Sigmoid colon (tissue), 6 donors: ENCODE measurements at regions not wholly inside any gene's neighbourhood (a gene's known extent, or its start where the extent isn't known, plus 50 kb on each side); places are given as distances from the start of the nearest gene placed in this dataset.

Experiments
- DNase-seq: peaks from one replicate; pipeline ENCODE4 v3.0.0-alpha.2; 2019
- H3K27ac ChIP-seq, 4 donors: fragments of 200-600 bp; sonication (generic); one replicate each; pipeline ENCODE4 v1.5.1; 2016 to 2019; ENCODE audit warnings: mild to moderate bottlenecking in 1 of 4
- H3K27me3 ChIP-seq, 3 donors: fragments of 200-600 bp; sonication (generic); one replicate each; pipeline ENCODE4 v1.5.1; 2019; ENCODE audit warnings: mild to moderate bottlenecking in 1 of 3
- H3K36me3 ChIP-seq, 4 donors: fragments of 200-600 bp; sonication (generic); one replicate each; pipeline ENCODE4 v1.5.1; 2016 to 2019
- H3K4me1 ChIP-seq, 4 donors: fragments of 200-600 bp; sonication (generic); one replicate each; pipeline ENCODE4 v1.5.1; 2017 to 2019
- H3K4me3 ChIP-seq, 4 donors: fragments of 200-600 bp; sonication (generic); one replicate each; pipeline ENCODE4 v1.5.1; 2017 to 2019; ENCODE audit warnings: mild to moderate bottlenecking in 2 of 4, moderate library complexity in 1 of 4
- H3K9me3 ChIP-seq, 4 donors: fragments of 200-600 bp in 3 of 4; sonication (generic) in 3 of 4; one replicate each; pipeline versions ENCODE4 v1.5.1 to v1.6.1; 2013 to 2019
- CTCF ChIP-seq, 4 experiments: fragments of 450-650 bp in 3 of 4; fragments of 200-600 bp in 1 of 4; IDR thresholded peaks; one replicate each; pipeline ENCODE4 v1.5.1; 2016 to 2019; ENCODE audit warnings: antibody characterized with exemption in 4 of 4, mild to moderate bottlenecking in 3 of 4, moderate library complexity in 2 of 4
- EP300 ChIP-seq, 4 donors: sonication (generic); formaldehyde crosslinking; IDR thresholded peaks; one replicate each; pipeline ENCODE4 v1.6.1; 2017; ENCODE audit warnings: antibody characterized with exemption in 4 of 4
- POLR2A ChIP-seq, 2 donors: fragments of 450-650 bp; IDR thresholded peaks; one replicate each; pipeline ENCODE4 v1.6.1; 2016; ENCODE audit warnings: antibody characterized with exemption in 2 of 2, mild to moderate bottlenecking in 2 of 2, moderate library complexity in 2 of 2
- POLR2AphosphoS5 ChIP-seq, 4 donors: sonication (generic); formaldehyde crosslinking; IDR thresholded peaks; one replicate each; pipeline ENCODE4 v1.6.1; 2017; ENCODE audit warnings: antibody characterized with exemption in 4 of 4
- WGBS, 2 donors: extraction: QIAGEN DNeasy Blood & Tissue Kit; methylation state at CpG; one replicate each; pipeline ENCODE4 v1.1.7; 2013; 5-methylcytosine and 5-hydroxymethylcytosine counted together
- intact Hi-C: fragments of 100-400 bp; cut with DNase I; formaldehyde crosslinking; loops from one replicate; pipeline ENCODE4 v1.15.1; 2023
- donor health status: healthy with polysubstance abuse.
- donor health status: healthy.

- no peak overlapping the region for H3K27ac ChIP-seq
- 62 to 84% methylated on average over 10 of the region's 10 CpGs for WGBS, 2 donors
These were observed 236.9 kb downstream of the BCAS1 start for GRCh38 chr20:53833333-53834061.

GRCh38 chr20:53832499-53832898 lies 237.9 kb downstream of the BCAS1 start:
- Histone ChIP-seq H3K36me3 (no peaks in the 10 kb centered on the region), H3K4me1 (peaks cover 0 to 33% (median 25%) of the 10 kb centered on the region in 4 donors), H3K4me3 (no peak overlapping the region), H3K9me3 (no peaks in the 10 kb centered on the region), H3K27me3 (no peaks in the 10 kb centered on the region), H3K27ac (no peak overlapping the region)
- TF ChIP-seq EP300 (IDR thresholded peaks at IDR 0.05) (no peak), POLR2AphosphoS5 (IDR thresholded peaks at IDR 0.05) (no peak), POLR2A (IDR thresholded peaks at IDR 0.05) (no peak), CTCF (IDR thresholded peaks at IDR 0.05) (no peak)
- WGBS, 2 donors: 97 to 99% methylated on average over 7 of the region's 7 CpGs
- intact Hi-C loops: loop anchor here (5.0 kb wide), 1 partner anchor 85 kb away; no protein-coding TSS in a partner anchor
- DNase-seq: no peak

More at GRCh38 chr20:53833333-53834061, 236.9 kb downstream of the BCAS1 start:
- Histone ChIP-seq H3K4me3 (no peak overlapping the region), H3K27me3 (no peaks in the 10 kb centered on the region), H3K9me3 (no peaks in the 10 kb centered on the region), H3K4me1 (peaks cover 0 to 25% (median 15%) of the 10 kb centered on the region in 4 donors), H3K36me3 (no peaks in the 10 kb centered on the region)
- TF ChIP-seq EP300 (IDR thresholded peaks at IDR 0.05) (no peak), CTCF (IDR thresholded peaks at IDR 0.05) (no peak), POLR2AphosphoS5 (IDR thresholded peaks at IDR 0.05) (no peak), POLR2A (IDR thresholded peaks at IDR 0.05) (no peak)
- DNase-seq: no peak
- intact Hi-C loops: loop anchor here (5.0 kb wide), 1 partner anchor 84 kb away; no protein-coding TSS in a partner anchor

- TF ChIP-seq POLR2AphosphoS5 (IDR thresholded peaks at IDR 0.05): no peak
- no peak for TF ChIP-seq EP300 (IDR thresholded peaks at IDR 0.05)
- DNase-seq: no peak
- 85 to 91% methylated on average over 3 of the region's 3 CpGs for WGBS, 2 donors
- Histone ChIP-seq H3K36me3 (no peaks in the 10 kb centered on the region), H3K4me3 (no peak overlapping the region), H3K27ac (no peak overlapping the region), H3K27me3 (no peaks in the 10 kb centered on the region), H3K4me1 (peaks cover 0 to 40% (median 32%) of the 10 kb centered on the region in 4 donors), H3K9me3 (no peaks in the 10 kb centered on the region)
- intact Hi-C loops: loop anchor here (5.0 kb wide), 1 partner anchor 85 kb away; no protein-coding TSS in a partner anchor
These were observed 238.2 kb upstream of the ZNF217 start for GRCh38 chr20:53831812-53832211.

- peak overlapping the region in 2 of 4 donors; percentile 84 to 87 for H3K27ac ChIP-seq
- H3K4me3 ChIP-seq: no peak overlapping the region
- peaks cover 0 to 43% (median 34%) of the 10 kb centered on the region in 4 donors for H3K4me1 ChIP-seq
- intact Hi-C loops: loop anchor here (5.0 kb wide), 1 partner anchor 86 kb away; no protein-coding TSS in a partner anchor
- no peak for DNase-seq
- no peaks in the 10 kb centered on the region for H3K27me3 ChIP-seq
- H3K36me3 ChIP-seq: no peaks in the 10 kb centered on the region
- no peak for TF ChIP-seq POLR2A (IDR thresholded peaks at IDR 0.05)
- no peak for TF ChIP-seq EP300 (IDR thresholded peaks at IDR 0.05)
- no peak for TF ChIP-seq POLR2AphosphoS5 (IDR thresholded peaks at IDR 0.05)
- TF ChIP-seq CTCF (IDR thresholded peaks at IDR 0.05): no peak
- no peaks in the 10 kb centered on the region for H3K9me3 ChIP-seq
- WGBS, 2 donors: 96 to 98% methylated on average over 5 of the region's 5 CpGs
These were observed 237.6 kb upstream of the ZNF217 start for GRCh38 chr20:53831228-53831627.

GRCh38 chr20:53829724-53830521 lies 236.3 kb upstream of the ZNF217 start:
- H3K27ac ChIP-seq: peak overlapping the region; percentile 73 to 87 (median 83)
- TF ChIP-seq CTCF (IDR thresholded peaks at IDR 0.05): no peak
- TF ChIP-seq POLR2AphosphoS5 (IDR thresholded peaks at IDR 0.05): no peak
- TF ChIP-seq EP300 (IDR thresholded peaks at IDR 0.05): no peak
- TF ChIP-seq POLR2A (IDR thresholded peaks at IDR 0.05): no peak
- intact Hi-C loops: loop anchor here (2.0 to 5.0 kb wide), 3 partner anchors 37 to 238 kb away; partner anchors contain the start of gene ZNF217

More at GRCh38 chr20:53829724-53830521, 236.3 kb upstream of the ZNF217 start:
- H3K27me3 ChIP-seq: no peaks in the 10 kb centered on the region
- no peaks in the 10 kb centered on the region for H3K36me3 ChIP-seq
- WGBS, 2 donors: 5 to 11% methylated on average over 5 of the region's 5 CpGs
- peak overlapping the region in 3 of 4 donors; percentile 9 to 36 (median 18) for H3K4me3 ChIP-seq
- no peaks in the 10 kb centered on the region for H3K9me3 ChIP-seq
- H3K4me1 ChIP-seq: peaks cover 0 to 47% (median 39%) of the 10 kb centered on the region in 4 donors
- DNase-seq: no peak
